ENCODE measurements at regions not wholly inside any gene's neighbourhood (a gene's known extent, or its start where the extent isn't known, plus 50 kb on each side); places are given as distances from the start of the nearest gene placed in this dataset.

DNA sequence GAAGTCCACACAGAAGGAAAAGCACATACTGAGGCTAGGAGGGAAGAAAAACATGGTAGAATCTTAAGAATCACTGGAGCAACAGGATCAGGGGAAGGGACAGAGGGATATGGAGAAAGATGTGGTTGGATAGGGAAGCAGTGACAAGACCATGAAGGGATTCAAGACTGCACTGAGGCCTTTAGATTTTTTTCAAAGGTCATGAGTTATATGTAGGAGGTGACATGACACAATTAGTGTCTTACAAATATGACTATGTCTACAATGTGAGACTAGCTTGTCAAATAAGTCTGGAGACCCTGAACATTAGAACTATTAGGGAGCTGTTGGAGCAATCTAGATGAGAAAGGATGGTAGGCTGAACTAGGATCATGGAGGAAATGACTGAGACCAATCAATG, 1130.3 kb upstream of the ZEB2 start:
- no peak for DNase-seq (ENCODE audit: low read depth)

DNA sequence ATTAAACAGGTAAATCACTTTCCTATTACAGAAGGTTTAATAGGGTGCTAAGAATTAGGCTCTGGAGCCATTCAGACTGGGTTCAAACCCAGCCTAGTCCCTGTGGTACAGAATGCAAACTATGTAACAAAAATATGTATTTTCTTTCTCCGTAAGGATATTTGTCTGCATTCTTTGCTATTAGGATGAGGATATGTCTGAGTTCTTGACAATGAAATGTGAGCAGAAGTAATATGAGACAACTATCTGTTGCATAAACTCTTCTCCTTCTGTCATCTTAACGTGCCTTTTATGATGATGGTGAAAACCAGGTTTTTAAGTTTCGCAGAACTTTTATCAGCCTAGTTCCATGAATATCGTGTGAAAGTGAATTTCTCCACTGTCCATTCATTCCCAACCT, 1129.1 kb upstream of the ZEB2 start:
- no peak for DNase-seq (ENCODE audit: low read depth)

DNA sequence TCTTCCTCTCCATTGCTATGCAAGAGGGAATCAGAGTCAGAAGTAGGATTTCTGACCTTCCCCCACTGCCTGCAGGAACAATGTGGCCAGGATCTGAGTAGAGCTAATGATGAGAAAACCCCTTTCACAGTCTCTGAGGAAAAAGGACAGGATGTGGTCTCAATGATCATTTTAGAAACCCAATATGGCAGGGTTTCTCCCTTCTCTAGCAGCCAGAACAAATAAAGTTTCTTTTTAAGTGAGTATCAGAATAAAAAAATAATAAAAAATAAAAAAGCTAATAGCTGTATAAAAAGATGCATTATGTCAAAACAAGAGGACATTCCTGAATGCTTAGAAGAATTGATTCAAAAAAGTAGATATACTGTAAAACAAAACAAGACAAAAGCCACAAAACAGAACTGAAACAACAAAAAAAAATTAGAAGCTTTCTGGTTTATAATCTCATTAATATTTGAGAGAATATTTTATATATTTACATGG, 1124.9 kb upstream of the ZEB2 start:
- DNase-seq (ENCODE audit: low read depth): no peak

DNA sequence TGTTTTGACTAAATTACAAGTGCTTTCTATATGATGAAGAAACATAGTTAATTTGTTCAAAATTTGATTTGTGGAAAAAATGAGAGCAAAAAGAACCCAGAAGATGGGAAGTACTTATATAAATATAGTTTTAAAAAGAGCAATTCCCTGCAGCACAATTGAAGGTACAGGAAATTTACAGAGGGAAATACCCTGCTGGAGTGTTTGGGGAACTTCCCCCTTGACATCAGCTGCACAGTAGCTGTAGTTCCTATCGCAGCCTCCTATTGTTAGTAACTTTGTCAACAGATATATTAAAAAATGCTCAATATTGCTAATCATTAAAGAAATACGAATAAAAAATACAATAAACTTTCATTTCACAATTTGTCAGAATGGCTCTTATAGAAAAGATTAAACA, 1118.8 kb upstream of the ZEB2 start:
- no peak for DNase-seq (ENCODE audit: low read depth)

DNA sequence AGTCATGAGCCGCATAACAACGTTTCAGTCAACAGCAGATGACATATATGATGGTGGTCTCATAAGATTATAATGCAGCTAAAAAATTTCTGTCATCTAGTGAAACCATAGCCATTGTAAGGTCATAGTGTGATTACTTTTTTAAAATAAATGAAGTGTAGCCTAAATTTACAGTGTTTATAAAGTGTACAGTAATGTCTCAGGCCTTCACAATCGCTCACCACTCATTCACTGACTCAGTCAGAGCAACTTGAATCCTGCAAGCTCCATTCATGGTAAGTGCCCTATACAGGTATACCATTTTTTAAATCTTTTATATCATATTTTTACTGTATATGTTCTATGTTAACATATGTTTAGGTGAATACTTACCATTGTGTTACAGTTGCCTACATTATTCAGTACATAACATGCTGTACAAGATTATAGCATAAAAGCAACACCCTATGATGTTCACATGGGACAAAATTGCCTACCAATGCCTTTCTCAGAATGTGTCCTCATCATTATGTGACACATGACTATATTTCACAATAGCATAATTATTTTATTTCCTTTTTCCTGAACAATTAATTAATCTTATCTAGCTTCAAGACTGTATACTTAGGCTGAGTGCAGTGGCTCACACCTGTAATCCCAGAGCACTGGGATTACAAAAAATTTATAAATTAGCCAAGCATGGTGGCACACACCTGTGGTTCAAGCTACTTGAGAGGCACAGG, 1115.9 kb upstream of the ZEB2 start:
- no peak for DNase-seq (ENCODE audit: low read depth)

DNA sequence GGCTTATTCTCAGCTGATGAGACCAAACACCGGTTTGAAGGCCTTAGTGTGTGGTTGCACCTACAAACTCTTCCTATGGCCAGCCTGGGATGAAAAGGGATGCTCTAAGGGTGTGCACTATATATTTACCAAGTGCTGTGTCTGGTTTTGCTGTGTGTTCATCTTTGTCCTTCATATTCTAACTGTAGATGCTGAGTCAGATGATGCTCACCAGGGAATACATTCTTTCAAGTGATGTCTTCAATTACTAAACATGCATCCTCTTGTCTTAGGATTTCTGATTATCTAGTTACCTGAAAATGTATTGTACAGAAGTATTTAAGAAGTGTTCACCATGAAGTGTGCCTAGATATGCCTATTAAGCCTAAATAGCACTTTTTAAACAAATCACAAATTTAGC, 1111.6 kb upstream of the ZEB2 start:
- no peak for DNase-seq (ENCODE audit: low read depth)

DNA sequence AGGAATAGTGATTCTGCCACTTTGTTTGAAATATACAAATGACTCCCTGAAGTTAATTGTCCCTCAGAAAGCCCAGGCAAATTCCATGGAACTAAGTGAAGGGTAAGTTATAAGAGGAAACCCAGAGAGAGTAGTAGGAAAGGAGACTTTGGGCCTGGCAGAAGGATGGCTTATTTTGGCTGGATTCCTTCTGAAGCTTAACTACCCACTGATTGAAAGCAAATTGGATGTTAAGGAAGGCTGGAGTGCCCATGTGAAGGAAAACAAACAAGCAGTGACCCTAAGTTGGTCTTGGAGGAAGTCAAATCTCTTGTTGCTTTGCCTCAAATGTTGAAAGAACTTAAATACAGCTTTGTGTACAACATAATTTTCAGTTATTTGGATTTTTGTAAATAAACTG, 1106.4 kb upstream of the ZEB2 start:
- DNase-seq (ENCODE audit: low read depth): no peak

DNA sequence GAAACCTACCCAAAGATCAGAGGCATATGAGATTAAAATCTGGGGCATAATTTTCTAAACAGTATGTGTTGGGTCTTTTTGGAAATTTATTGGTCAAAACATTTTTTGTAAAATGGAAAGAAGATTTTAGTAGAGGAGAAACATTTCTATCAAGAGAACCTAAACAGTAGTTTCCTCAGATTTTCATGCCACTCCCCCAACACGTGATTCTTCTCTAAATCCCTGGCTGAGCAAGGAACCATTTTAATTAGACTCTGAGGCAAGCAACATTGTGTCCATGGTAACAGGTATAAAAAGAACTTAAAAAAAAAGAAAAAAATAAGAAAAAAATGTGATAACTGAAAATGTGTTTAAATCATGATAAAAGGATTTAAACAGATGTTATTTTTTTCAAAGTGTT, 1105.2 kb upstream of the ZEB2 start:
- DNase-seq (ENCODE audit: low read depth): no peak

DNA sequence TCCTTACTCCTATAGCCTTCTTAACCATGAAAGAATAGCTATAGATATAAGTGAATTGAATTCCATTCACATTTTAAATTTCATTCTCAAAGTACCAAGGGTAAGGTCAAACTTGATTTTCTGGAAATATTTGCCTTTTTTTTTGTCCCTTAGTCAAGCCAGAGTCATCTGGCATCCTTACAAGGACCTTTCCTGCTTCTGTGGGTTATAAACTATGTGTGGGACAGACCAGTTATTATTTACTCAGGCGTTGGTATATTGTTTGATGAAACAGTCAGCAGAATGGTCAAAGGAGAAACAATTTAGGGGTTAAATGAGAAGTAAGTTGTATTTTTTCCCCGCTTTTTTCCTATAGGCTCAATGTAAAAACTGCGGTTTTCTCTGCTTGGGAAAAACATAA, 1103.2 kb upstream of the ZEB2 start:
- peak; percentile 40 for DNase-seq (ENCODE audit: low read depth)

DNA sequence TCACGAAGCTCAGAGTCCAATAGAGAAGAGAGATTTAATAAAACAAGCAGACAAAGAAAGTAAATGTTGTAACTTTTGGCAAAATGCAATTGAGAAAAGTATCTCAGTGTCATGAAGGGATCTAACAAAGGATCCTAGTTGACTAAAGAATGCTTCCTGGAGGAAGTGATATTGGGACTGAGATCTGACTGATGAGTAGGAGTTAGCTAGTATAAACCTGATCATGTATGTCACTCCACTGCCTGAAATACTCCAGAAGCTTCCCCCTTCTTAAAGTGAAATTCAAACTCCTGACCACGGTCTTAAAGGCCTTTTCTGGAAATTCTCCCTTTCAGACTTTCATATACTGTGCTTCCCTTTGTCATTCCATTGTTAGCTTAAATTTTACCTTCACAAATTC, 1102.4 kb upstream of the ZEB2 start:
- DNase-seq (ENCODE audit: low read depth): no peak

DNA sequence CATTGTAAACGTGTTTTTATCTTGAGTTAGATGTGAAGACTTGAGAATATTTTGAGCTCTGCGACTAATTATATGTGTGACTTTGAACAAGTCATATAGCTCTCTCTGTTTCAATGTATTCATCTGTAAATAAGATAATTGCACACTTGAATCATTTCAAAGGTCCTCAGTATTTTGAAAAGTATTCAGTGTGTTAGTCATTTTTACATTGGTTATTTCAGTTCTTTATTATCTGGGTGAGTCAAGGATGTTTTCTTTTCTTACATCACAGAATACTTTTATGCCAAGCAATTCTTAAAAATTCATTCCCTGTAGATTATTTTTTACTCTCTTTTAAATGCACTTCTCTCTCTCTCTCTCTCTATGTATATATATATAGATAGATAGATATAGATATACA, 1098.0 kb upstream of the ZEB2 start:
- DNase-seq (ENCODE audit: low read depth): no peak

DNA sequence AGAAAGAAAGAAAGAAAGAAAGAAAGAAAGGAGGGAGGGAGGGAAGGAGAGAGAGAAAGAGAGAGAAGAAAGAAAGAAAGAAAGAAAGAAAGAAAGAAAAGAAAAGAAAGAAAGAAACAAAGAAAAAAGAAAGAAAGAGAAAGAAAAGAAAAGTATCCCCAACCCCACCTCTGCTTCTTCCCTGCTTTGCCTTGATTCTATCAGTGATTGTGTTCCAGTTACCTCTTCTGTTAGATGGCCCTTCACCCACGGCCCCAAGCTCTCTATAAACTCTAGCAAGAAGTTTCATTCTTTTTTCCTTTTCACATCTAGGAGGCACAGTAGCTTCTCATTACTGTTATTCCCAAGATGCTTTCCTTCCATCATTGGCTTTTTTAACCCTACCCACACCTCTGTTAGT, 1097.5 kb upstream of the ZEB2 start:
- no peak for DNase-seq (ENCODE audit: low read depth)

DNA sequence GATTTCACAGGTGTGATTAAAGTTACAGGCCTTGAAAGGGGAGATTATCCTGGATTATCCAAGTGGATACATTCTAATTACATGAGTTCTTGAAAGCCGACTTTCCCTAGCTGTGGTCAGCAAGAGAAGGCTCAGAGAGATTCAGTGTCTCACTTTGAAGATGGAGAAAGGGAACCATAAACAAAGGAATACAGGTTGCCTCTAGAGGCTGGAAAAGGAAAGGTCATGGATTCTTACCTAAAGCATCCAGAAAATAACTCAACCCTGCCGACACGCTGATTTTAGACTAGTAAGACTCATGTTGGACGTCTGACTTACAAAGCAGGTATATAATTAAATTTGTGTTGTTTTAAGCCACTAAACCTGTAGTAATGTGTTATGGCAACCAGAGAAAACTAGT, 1095.7 kb upstream of the ZEB2 start:
- DNase-seq (ENCODE audit: low read depth): no peak

DNA sequence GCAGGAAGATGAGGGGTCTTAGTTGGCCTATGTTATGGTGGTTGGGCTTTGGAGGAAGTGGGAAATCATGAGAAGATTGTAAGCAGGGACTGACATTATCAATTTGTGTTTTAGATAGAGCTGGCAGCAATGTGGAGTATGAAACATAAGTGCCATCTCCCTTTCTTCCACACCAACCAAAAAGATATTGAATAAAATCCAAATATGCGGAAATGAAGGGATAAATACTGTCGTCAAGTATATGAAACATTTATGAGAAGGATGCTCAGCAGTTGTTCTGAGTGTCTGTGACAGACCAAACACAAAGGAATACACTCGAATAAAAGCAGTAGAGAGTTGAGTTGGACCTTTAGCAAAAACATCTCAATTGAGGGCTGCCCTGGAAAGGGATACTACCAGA, 1090.0 kb upstream of the ZEB2 start:
- no peak for DNase-seq (ENCODE audit: low read depth)

DNA sequence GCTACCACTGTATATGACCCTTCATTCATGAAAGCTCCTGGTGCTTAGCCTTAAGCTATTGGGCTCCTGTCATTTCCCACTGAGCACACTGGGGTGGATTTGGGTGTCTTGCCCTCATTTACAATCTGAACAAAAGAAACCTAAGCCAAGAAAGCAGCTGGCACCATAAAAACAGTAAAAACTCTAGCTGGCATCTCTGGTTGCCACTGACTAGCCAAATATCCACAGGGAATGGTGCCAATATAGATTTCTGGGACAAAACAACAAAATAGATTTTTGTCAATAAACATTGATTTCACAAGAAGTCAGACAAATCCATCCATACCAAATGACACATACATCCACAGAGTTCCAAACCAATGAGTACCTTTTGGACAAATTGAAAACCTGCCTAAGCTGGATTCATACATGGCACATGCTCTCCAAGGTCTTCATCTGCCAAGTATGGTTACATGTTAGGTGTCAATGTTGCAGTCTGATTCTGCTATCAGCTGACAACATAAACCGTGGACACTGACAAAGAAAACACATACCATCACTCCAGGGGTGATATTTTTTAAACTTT, 1081.5 kb upstream of the ZEB2 start:
- no peak for DNase-seq (ENCODE audit: low read depth)

DNA sequence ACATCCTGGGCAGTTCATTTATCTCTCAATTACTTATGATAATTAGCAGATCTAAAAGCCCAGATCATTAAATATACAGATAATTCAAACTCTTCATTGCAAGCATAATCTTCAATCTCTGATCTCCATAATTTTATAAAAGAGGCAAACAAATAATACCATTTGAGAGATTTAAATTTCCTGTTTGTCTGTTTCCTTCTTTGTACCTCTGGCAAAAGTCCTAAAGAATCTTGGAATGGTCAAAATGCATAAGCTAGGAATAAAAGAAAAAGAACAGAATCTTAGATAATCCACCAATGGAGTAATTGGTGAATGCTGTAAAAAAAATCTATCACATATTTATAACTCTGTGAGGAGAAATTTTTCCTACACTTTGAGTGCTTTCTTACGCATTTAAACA, 1080.9 kb upstream of the ZEB2 start:
- DNase-seq (ENCODE audit: low read depth): no peak

DNA sequence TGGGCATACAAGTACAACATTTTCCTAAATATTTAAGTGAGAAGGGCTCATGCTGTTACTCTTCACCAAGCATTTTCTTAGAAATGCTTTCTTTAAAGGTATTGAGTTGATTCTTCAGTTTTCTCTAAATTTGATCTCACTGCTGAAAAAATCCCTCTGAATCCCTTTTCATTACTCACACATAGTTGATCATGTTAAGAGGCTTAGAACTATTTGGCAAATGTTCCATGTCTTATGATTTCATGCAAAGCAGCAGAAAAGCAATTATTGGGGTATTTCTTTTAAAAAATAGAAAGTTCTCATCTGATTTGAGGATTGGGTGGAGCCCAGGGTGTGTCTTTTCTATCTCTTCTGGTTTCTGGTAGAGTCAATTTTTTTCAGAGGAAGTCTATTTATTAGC, 1079.8 kb upstream of the ZEB2 start:
- DNase-seq (ENCODE audit: low read depth): no peak

DNA sequence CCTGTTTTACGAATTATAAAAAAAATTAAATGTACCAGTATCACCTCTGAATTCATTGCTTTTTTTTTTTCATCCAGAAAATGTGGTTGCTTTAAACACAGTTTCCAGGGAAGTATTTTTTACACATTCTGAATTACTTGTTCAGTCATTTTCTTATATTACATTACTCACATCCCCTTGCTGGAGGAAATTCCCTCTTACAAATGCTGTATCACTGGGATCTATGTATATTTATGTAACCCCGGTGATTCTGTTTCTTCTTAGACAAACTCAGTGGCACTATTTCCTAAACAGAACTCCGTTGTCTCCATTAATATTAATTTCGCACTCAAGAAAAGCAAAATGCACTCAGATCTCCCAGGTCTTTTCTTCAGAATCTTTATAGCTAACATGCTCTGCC, 1078.5 kb upstream of the ZEB2 start:
- DNase-seq (ENCODE audit: low read depth): no peak

DNA sequence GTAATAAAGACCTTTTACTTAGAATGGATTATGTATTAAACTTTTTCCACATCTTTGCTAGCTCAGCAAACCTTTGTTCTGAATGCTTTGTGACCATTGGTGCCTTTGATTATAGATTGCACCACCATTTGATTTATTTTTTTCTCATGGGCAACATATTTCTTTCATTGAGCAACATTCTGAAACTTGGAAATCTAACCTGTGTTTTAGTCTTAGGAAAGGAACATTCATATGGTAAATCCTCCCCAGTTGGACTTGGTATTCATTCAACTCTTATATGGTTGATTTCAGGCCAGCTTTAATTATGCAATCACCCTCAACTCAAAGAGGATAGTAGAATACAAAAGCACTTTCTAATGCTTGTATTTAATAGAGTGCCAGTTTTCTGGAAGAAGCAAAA, 1077.9 kb upstream of the ZEB2 start:
- no peak for DNase-seq (ENCODE audit: low read depth)

DNA sequence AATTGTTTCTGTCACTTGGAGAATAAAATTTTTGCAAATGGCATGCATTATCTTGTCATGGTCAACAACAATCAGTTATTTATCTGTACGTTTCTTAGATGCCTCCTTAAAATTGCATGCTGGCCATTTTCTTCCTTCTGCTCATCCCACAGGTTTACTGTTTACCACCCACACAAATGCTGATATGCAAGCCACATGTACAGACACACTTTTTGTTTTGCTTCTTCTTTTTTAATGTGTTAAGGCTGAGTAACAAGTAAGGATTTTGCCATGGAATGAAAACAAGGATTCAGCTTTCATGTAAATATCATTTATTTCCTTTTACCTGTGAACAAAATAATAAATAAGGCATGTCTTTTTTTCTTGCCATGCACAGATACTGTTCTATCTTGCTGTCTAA, 1077.1 kb upstream of the ZEB2 start:
- DNase-seq (ENCODE audit: low read depth): no peak

DNA sequence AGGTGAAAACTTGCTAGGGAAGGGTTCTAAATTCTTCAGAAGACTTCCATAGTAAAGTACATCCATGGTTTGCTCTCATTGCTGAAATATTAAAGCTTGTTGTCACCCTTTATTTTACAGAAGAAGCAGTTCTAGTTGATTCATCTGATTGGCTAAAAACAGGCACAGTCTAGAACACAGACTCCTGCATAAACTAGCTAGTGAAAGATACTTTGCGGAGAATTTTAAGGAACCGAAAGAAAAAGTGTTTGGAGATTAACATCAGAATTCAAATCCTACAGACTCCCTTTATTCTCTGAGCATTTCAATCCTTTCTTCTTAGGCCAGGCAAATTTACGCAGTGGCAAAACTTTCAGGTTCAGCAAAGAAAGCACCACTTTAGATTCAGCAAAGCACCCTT, 1076.5 kb upstream of the ZEB2 start:
- no peak for DNase-seq (ENCODE audit: low read depth)

DNA sequence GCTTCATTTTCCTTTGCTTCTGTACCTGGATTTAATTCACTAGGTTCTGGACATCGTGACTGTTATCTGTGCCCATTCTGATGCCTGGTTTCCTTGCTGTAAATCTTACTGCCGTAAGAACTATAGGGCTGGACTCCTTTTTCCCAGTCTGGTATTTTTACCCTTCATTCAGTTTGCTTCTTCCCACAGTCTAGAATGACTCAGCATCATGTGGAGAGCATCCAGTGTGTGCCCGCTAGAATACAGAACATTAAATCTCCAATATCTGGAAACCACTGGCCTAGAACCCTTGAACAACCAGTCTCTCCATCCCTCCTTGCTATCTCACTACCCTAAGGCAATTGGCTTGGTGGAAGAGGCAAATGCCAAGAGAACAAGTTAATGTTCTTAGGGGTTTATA, 1075.4 kb upstream of the ZEB2 start:
- no peak for DNase-seq (ENCODE audit: low read depth)

DNA sequence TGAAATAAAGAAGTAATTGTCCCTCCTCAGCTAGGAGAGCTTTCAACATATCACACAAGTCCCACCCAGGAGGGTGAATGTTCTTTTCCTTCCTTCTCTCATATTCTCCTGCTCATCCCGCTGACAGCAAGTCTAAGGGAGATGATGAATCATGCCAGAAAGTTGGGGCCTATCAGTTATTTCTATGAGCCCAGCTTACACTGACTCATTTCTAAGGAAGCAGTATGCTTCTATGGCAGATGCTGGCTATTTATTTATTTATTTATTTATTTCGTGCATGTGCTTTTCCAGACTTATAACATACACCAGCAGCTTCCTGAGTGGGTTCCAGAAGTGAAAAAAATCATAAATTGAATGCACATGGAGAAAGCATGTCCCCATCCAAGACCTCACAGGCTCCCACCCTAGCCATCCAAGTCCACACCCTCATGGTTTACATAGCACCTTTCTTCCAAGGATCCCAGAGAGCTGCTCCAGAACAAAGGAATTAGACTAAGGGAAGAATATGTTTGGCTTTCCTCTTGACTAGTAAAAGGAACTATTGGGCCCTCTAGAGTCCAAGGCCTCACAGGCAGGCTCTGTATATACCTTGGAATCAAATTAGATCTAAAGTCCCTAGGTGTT, 1074.2 kb upstream of the ZEB2 start:
- peak; percentile 87 for DNase-seq (ENCODE audit: low read depth)

DNA sequence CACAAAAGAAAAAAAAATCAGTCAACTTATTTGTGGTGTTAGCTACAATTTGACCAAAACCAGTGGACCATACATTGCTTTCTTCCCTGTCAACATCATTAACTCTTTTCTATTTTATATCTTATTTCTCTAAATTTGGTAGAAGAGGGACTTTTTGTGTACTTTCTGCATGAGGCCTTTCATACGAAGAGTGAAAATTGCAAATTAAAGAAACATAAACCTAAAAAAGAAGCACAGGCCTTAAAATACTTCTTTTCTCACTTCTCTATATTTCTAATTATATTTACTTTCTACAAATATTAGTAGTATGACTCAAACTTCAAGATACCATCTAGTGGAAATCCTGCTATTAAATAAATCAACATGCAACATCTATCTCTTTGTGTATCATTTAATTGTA, 1073.4 kb upstream of the ZEB2 start:
- DNase-seq (ENCODE audit: low read depth): no peak

Data from non-pigmented ciliary epithelial cell (primary cell).